ENCODE measurements at regions not wholly inside any gene's neighbourhood (a gene's known extent, or its start where the extent isn't known, plus 50 kb on each side); places are given as distances from the start of the nearest gene placed in this dataset.

DNA sequence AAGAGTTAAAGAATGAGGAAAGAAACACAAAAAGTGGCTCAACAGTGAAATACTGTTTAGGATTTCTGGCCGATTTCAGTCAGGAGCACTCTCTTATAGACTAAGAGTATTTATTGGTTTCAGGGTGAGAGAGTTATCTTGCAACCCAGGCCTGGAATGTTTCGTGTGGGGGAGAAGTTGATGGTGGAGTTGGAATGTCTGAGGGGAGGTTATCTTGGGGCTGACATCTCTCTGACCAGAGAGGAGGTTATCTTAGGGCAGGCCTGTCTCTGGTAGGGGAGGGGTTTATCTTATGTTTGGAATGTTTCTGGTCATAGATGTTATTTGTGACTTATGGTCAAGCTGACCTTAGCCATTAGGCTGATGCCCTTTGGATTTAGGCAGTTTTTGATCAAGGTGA lies 80.3 kb downstream of the HTR1B start:
- Histone ChIP-seq H3K4me1 (no peaks in the 10 kb centered on the region), H3K9me3 (peaks cover 0 to 4% (median 0%) of the 10 kb centered on the region in 12 donors), H3K36me3 (no peaks in the 10 kb centered on the region), H3K27me3 (no peaks in the 10 kb centered on the region), H3K27ac (no peak overlapping the region), H3K4me3 (no peak overlapping the region)
- intact Hi-C loops (cut with DNase I): no loop called here
- no peak for DNase-seq
- 29 to 43% (median 33%) methylated on average over 2 of the region's 2 CpGs for WGBS, 4 donors
- no peak for ATAC-seq
- TF ChIP-seq POLR2A (IDR thresholded peaks at IDR 0.05): no peak
- no peak for TF ChIP-seq CTCF (IDR thresholded peaks at IDR 0.05)

DNA sequence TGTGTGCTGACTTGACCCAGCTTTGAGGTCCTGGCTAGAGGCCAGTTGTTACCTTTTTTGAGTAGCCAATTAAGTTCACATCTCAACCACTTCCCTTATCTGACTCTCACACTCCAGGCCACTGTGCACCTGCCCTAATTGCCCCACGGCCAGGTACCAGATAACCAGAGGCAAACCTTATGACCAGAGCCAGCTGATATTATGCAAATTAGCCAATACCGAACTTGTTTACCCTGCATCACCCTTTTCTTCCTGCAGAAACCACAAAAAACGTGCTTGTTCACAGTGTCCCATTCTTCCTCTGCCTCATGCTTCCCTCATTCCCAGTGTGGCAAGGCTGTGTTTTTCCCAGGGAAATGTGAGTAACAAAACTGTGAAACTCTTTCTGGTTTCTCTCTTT lies 89.3 kb downstream of the HTR1B start:
- Histone ChIP-seq H3K36me3 (no peaks in the 10 kb centered on the region), H3K27me3 (no peaks in the 10 kb centered on the region), H3K4me3 (no peak overlapping the region), H3K27ac (no peak overlapping the region), H3K9me3 (no peaks in the 10 kb centered on the region), H3K4me1 (peaks cover 0 to 8% (median 0%) of the 10 kb centered on the region in 12 donors)
- no peak for ATAC-seq
- intact Hi-C loops (cut with DNase I): no loop called here
- no peak for TF ChIP-seq CTCF (IDR thresholded peaks at IDR 0.05)
- TF ChIP-seq POLR2A (IDR thresholded peaks at IDR 0.05): no peak
- no peak for DNase-seq
- 34 to 42% (median 38%) methylated on average over 3 of the region's 3 CpGs for WGBS, 4 donors

- H3K4me1 ChIP-seq: peaks cover 0 to 8% (median 0%) of the 10 kb centered on the region in 12 donors
- no peaks in the 10 kb centered on the region for H3K27me3 ChIP-seq
- intact Hi-C loops (cut with DNase I): no loop called here
- WGBS, 4 donors: 69 to 78% (median 72%) methylated on average over 5 of the region's 5 CpGs
- no peak overlapping the region for H3K4me3 ChIP-seq
- no peaks in the 10 kb centered on the region for H3K36me3 ChIP-seq
- TF ChIP-seq CTCF (IDR thresholded peaks at IDR 0.05) (no peak), POLR2A (IDR thresholded peaks at IDR 0.05) (no peak)
- no peaks in the 10 kb centered on the region for H3K9me3 ChIP-seq
- DNase-seq (no peak), ATAC-seq (no peak)
- no peak overlapping the region for H3K27ac ChIP-seq
Measured at GRCh38 chr6:77371748-77372147, 91.5 kb downstream of the HTR1B start.

DNA sequence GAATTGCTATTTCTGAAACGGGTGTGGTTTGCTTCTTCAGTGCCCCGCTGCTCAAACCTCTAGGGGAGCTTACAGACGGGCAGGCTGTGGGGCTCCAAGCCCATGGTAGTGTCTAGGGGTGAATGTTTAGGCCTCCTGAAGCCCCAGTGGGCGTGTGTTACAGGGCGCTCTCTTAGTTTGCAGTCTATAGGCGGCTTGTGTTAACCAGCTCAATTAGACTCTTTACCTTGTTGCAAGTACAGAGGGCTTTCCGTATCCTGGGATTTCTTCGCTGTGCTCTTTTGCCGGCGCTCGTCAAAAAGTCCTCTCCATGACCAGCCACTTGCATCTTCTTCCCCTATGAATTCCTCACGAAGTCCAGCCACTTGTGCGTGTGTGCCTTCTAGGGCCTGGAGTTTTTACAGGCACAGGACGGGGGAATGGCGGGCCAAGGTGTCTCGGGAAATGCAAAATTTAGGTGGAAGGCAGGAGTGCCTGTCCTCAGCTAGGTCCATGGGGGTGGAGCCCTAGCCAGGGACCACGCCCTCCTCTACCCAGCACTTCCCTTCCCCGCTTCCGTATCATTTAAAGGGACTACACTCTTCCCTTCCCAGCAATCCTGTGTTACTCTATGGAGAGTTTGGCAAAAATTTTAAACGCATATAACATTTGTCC lies 94.5 kb downstream of the HTR1B start:
- ATAC-seq: peak; percentile 79 to 94 (median 84)
- TF ChIP-seq POLR2A (IDR thresholded peaks at IDR 0.05) (no peak), CTCF (IDR thresholded peaks at IDR 0.05) (no peak)
- H3K27me3 ChIP-seq: no peaks in the 10 kb centered on the region
- H3K9me3 ChIP-seq: no peaks in the 10 kb centered on the region
- peak overlapping the region; percentile 18 to 66 (median 53) for H3K4me3 ChIP-seq
- WGBS, 4 donors: 28 to 72% (median 42%) methylated on average over 20 of the region's 20 CpGs
- peak in 3 of 5 donors; percentile 21 to 45 (median 42) for DNase-seq
- peaks cover 0 to 8% (median 0%) of the 10 kb centered on the region in 12 donors for H3K4me1 ChIP-seq
- peak overlapping the region in 8 of 12 donors; percentile 11 to 72 (median 36) for H3K27ac ChIP-seq
- intact Hi-C loops (cut with DNase I): no loop called here
- H3K36me3 ChIP-seq: no peaks in the 10 kb centered on the region
